ENCODE measurements at regions not wholly inside any gene's neighbourhood (a gene's known extent, or its start where the extent isn't known, plus 50 kb on each side); places are given as distances from the start of the nearest gene placed in this dataset.

DNA sequence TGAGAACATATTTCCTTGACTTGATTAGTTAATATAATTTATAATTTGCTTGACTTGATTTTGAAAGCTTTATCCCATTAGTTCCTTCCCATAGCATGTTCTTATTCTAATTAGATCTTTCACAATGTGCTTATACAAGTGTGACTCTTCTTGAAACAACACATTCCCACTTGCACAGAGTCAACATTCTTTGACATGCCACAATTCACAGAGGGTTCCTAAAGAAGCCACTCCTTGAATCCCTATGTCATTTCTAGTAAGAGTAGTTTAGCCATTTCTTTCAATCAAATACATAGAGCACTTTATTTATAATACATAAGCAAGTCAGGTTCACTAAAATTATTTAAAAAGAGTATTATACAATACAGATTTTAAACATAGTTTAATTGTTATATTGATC is 228.9 kb upstream of the GRID2 start:
- intact Hi-C loops (cut with DNase I): no loop called here
- DNase-seq: no peak

DNA sequence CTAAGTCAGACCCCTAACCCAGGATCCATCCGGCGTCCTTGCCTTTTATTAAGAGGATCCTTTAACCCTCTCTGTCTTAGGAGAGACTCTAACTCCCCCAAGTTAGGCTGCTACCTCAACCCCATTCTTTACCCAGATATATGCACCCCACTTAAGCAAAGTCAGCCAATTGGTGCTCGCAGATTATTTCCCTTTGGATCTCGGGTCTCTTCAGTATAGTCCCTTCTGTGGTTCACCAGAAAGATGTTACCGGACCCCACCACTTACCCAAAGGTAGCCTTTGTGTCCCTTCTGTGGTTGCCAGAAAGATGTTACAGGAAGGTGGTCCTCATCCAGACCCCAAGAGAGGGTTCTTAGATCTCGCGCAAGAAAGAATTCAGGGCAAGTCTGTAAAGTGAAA is 212.9 kb upstream of the GRID2 start:
- no peak for DNase-seq
- intact Hi-C loops (cut with DNase I): no loop called here

DNA sequence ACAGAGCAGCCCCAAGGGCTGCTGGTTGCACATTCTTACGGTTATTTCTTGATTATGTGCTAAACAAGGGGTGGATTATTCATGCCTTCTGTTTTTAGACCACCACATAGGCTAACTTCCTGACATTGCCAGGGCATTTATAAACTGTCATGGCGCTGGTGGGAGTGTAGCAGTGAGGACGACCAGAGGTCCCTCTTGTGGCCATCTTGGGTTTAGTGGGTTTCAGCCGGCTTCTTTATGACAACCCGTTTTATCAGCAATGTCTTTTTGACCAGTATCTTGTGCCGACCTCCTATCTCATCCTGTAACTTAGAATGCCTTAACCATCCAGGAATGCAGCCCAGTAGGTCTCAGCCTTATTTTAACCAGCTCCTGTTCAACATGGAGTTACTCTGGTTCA is 212.4 kb upstream of the GRID2 start:
- intact Hi-C loops (cut with DNase I): no loop called here
- no peak for DNase-seq

- DNase-seq: no peak
- intact Hi-C loops (cut with DNase I): no loop called here
Measured at GRCh38 chr4:92099861-92100260, 203.9 kb upstream of the GRID2 start.

DNA sequence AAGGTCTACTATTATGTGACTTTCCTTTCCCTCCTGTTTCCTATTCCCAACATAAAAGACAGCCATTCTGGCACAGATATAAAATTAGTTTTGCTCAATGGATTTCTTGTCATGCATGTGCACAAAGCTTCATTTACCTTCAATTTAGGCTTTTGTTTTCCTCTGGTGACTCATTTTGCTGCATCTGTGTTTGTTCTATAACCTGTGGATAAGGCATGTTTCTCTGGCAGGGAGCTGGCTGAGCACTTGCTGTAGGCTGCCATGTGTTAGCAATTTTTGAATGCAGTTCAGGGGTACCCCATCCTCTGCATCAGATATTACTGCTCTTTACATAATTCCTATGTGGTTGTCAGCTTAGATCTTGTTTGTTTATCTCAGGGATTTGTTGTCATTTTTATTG is 202.8 kb upstream of the GRID2 start:
- DNase-seq: no peak
- intact Hi-C loops (cut with DNase I): no loop called here

GRCh38 chr4:92101737-92102172 is 202.0 kb upstream of the GRID2 start:
- DNase-seq: no peak
- intact Hi-C loops (cut with DNase I): no loop called here

- intact Hi-C loops (cut with DNase I): no loop called here
- DNase-seq: no peak
Measured at GRCh38 chr4:92104506-92104905, 199.3 kb upstream of the GRID2 start.

DNA sequence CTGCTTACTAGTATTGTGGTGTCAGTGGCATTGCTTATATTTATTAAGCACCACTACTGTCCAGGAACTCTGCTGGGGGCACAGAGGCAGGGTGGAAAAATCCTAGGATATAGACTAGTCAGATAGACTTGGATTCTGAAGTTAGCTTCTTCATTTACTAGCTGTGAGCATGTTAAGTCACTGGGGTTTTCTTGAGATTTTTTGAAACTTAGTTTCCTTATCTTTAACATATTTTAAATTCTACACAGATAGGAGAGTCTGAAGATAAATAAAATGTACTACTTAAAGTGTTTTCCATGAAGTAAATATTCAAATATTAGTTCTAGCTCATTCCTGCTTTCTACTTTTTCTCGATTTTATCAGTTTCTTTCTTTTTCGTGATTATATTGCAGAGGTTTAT is 196.9 kb upstream of the GRID2 start:
- intact Hi-C loops (cut with DNase I): no loop called here

DNA sequence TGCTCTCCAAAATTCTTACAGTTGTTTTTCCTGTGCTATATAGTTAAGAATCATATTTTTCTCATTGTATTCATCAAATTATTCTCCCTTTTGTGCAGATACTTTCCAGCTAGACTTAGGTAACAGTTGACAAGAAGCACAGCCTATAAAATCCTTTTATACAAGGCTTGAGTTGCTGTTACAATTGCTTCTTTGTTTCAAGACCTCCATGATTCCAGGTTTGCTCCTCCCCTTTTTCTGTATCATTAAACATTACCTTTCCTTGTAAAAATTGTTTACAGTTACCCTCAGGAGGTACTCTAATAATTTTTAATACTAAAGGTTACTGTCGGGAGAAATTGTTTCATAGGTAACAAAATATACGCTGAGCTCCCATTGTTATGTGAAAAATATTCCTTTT is 192.3 kb upstream of the GRID2 start:
- DNase-seq: no peak
- intact Hi-C loops (cut with DNase I): no loop called here

More for the DNA sequence above, 196.9 kb upstream of the GRID2 start:
- no peak for DNase-seq

- intact Hi-C loops (cut with DNase I): no loop called here
- no peak for DNase-seq
Measured at GRCh38 chr4:92112805-92113204, 191.0 kb upstream of the GRID2 start.

DNA sequence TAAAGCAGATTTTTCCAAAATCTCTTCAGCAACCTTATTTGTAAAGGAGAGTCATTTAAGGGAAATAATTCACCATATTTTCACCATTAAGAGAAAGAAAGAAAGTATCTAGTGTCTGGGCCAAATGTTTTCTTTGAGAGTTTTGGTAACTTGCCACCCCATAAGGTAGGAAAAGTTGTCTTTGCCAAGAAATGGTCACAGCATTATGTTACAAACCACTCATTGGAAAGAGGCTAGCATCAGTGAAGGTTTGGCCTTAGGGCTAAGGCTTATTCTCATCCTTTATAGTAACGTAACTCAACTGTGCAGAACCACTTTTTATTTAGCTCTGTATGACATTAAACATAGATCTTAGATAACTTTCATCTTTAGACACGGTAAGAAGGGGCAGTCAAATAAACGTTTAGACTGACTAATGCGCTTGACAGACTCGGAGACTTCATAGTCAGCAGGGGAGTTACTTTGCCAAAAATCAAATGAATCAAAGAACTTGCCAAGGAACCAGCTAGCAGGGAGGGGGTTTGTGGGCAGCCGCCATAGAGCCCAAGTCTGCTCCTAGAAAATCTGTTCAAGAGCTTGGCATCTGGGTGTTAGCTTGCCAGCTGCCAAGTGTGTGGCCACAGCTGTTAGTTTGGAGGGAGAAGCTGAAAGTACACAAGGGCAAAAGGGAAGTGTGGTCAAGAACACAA is 182.8 kb upstream of the GRID2 start:
- intact Hi-C loops (cut with DNase I): no loop called here
- DNase-seq: peak in 10 of 42 donors; percentile 2 to 51 (median 8)

GRCh38 chr4:92122911-92123310 is 180.9 kb upstream of the GRID2 start:
- intact Hi-C loops (cut with DNase I): no loop called here
- DNase-seq: no peak

- no peak for DNase-seq
- intact Hi-C loops (cut with DNase I): no loop called here
Measured at GRCh38 chr4:92128676-92129075, 175.1 kb upstream of the GRID2 start.

DNA sequence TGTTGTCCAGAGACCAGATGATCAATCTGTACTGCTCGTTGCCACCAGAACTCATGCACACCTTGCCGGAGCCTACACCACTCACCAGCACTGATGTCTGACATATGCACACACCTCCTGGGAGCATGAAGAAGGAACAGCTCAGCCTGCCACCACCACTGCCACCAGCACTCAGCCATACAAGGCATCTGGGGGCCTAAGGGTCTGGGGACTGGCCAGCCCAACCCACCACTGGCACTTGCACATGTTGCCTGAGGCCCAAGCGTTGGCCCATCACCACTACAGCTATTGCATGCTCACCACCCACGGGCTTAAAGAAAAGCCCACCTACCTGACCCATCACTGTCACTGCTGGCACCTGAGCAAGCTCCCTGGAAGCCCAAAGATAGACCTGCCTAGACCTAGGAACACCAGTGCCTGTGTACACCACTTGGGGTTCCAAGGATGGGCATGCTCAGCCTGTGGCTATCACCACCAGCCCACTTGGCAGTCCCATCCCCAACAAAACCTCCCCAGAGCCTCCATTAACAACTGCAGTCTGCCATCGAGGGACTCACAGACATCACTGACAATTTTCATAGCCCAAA is 174.3 kb upstream of the GRID2 start:
- intact Hi-C loops (cut with DNase I): no loop called here
- no peak for DNase-seq

GRCh38 chr4:92136434-92136833 is 167.3 kb upstream of the GRID2 start:
- no peak for DNase-seq
- intact Hi-C loops (cut with DNase I): no loop called here

- DNase-seq: no peak
- intact Hi-C loops (cut with DNase I): no loop called here
Measured at GRCh38 chr4:92163348-92163747, 140.4 kb upstream of the GRID2 start.

GRCh38 chr4:92170340-92170739 is 133.4 kb upstream of the GRID2 start:
- DNase-seq: no peak
- intact Hi-C loops (cut with DNase I): no loop called here

DNA sequence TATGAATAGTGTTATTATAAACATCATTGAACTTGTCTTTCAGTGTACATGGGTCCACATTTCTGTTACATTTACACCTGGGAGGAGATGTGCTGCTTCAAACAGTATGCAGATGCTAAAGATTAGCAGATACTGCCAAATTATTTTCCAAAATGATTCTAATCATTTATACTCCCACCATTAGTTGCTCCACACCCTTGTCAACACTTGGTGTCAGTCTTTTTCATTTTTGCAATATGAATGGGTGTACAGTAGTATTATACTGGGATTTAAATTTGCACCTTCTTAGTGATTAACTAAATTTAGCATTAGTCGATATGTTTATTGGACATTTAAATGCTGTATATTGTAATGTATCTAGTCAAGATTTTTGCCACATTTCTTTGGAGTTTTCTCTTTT is 131.6 kb upstream of the GRID2 start:
- DNase-seq: no peak
- intact Hi-C loops (cut with DNase I): no loop called here

DNA sequence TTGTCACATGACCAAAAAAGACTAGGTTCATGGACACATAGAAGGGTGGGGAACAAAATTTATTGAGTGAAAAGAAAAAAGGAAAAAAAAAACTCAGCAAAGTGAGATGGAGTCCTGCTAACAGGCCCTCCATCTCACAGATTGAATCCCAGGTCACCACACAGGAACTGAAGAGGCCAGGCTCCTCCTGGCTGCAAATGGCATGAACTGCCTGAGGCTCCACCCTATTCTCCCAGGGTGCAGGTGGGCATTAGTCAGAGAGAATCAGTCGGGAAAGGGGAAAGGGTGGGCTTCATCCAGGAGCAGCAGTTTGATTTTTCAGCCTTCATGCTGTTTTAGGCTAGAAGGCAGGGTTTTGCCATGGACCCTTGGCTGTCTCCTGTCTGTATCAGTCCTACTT is 128.5 kb upstream of the GRID2 start:
- no peak for DNase-seq
- intact Hi-C loops (cut with DNase I): no loop called here

- no peak for DNase-seq
- intact Hi-C loops (cut with DNase I): no loop called here
Measured at GRCh38 chr4:92182006-92182735, 121.6 kb upstream of the GRID2 start.
